ELF-1 (cell line): ENCODE measurements at regions not wholly inside any gene's neighbourhood (a gene's known extent, or its start where the extent isn't known, plus 50 kb on each side); places are given as distances from the start of the nearest gene placed in this dataset.

Source experiments
- DNase-seq: peaks from one replicate; pipeline ENCODE4 v3.0.0-alpha.2; 2016; ENCODE audit warnings: low read depth, low spot score

DNA sequence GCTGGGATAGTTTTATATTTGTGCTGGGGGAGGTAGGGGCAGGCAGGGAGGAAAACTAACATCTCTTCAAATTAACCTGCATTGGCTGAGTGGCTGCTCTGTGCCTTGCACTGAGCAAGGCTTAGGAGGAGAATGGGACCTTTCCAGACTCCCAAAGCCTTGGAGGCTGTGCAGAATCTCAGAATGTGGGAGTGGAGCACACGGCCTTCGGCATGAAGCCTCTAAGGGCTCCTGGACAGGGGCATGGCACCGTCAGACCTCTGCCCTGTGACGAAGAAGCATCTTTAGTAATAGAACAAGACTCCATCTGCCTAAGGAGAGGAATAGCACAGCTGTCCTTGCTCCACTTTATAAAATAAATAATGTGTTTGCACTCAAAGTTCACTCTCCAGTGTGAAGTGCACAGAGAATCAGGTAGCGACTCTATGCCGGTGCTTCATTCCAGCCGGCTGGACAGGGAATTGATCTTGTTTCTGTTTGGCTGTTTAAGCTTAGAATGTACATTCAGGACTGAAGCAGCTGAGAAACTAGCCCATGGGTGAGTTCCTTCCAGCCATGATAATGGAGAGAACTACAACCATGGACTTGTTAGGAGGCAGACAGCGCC, 228.5 kb upstream of the ADAMTS9 start:
- DNase-seq: peak; percentile 32

DNA sequence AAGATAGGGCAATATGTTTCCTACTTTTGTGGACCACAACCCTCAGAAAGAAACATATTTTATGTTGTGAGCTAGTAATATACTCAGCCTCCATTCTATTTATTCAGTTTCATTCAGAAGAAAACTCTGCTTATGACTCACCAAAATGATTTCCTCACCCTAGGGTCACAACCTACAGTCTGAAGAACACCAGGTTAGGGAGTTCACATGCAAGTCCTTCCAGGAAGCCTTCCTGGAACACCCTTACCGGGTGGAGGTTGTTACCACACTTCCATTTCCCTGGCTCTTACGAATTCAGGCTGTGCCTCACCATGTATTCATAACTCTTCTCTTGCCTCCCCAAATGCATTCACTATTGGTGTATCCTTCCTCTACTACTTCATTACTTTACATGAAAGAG, 228.0 kb upstream of the ADAMTS9 start:
- no peak for DNase-seq

DNA sequence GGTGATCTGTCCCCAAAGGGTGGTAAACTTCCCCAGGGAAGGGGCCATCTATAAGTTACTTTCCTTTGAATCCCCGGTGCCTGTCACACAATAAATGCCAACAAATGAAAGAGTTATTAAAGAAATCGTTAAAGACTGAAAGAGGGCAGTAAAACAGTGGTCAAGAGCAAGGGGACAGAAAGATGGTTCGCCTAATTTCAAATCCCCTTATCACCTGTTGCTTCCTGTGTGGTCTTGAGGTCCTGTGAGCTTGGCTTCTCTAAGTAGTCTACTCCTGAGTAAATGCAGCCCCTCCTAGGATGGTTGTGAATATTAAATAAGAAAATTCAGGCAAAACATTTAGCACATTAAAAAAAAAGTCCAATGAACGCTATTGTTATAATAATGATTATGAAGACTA, 225.7 kb upstream of the ADAMTS9 start:
- DNase-seq: no peak

DNA sequence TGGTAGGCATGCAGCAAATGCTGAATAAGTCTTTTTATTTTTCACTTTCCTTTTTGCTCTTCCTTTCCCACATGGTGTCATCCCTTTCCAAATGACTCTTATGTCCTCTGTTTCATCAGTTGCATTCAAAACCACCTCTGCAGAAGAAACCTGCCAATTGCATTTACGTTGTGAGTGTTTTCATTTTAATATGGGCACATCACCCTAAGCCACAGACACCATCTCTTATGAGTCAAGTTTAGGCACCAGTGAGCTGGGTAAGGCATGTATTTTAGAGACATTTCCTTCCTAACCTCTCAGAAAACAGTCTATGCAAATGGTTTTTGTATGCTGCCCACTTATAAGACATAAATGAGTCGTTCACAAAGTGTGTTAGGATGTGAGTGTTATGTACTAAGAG, 223.3 kb upstream of the ADAMTS9 start:
- DNase-seq: no peak

DNA sequence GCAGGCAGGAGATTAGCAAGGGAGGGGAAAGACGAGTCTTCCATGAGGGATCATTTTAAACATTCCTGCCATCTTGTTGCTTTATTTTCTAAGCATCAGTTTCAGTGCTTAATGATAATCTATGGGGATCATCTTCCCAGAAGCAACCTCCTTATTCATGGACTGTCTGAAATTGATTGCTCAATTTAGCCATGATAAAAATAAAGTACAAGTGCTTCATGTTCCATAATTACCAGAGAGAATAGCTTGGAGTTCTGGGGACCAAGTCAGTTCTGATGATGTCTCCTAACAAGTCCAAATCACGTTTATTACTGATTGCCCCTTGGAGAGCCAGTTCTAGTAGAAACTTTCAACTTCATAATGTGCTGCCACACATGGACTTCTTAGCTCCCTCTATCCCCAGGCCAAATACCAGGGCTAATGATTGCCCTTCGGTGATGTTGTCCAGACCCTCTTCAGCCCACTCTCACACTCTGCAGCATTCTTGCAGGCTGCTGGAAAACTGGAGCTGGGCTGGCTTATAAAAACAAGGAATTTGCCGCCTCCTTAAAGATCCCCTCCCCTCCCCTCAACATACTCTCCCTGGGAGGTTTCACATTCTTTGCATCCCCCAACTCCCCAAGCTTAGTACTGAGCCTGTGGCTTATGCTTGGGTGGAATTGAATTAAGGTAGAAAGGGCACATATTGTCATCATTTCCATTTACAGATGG, 222.1 kb upstream of the ADAMTS9 start:
- peak; percentile 97 for DNase-seq

DNA sequence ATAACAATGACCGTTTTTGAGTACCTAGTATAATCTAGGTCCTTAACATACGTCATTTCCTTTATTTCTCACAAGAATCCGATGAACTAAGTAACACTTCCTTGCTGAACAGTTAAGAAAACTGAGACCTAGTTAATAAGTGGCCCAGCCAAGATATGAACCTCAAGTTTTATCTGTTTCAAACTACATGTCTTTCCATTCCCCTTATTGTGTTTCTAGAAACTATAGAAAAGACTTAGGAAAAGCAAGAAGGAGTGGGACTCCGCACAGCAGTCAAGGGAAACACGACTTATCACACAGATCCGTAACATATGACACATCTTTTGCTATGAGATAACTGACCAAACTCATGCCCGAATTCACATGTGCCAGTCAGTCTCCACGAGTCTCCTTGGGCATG, 221.2 kb upstream of the ADAMTS9 start:
- no peak for DNase-seq

DNA sequence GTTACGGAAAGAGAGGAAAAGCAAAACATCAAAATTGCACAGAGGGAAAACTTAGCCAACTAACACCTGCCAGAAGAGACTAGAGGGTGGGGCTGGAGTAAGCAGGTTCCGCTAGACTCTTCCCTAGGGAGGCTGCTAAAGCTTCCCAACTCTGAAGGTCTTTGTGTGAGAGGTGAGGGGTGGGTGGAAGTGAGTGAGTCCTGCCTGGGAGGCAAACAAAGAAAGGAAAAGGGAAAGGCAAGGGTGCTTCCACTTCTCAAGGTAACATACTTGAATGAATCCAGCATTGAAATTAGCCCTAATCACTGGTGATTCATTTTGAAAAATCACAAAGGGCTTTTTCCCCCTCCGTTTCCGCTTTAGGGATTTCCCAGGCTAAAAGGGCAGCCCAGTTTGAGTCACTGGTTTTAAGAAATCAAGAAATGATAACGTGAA, 220.5 kb upstream of the ADAMTS9 start:
- peak; percentile 37 for DNase-seq

DNA sequence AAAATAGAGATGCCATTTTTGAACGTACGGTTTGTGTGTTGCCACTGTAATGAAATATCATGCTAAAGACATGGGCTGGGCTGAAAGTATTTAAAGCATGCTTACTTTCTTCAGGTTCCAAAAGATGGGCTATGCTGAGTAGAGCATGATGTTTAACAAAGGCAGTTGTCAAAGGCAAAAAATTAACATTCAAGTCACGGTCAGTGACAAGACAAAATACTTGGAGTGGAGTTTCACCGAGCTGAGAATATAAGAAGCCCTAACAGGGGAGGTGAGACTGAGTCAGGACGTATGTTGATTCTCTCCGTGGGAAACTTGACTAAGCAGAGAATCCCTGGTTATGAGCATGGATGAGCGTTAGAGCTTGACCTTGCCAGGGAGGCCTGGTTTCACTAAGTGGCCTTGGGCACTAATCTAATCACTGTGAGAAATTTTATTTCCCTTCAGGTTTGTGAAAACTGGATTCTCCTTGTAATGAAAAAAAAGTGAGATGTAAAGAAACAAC, 218.2 kb upstream of the ADAMTS9 start:
- no peak for DNase-seq

DNA sequence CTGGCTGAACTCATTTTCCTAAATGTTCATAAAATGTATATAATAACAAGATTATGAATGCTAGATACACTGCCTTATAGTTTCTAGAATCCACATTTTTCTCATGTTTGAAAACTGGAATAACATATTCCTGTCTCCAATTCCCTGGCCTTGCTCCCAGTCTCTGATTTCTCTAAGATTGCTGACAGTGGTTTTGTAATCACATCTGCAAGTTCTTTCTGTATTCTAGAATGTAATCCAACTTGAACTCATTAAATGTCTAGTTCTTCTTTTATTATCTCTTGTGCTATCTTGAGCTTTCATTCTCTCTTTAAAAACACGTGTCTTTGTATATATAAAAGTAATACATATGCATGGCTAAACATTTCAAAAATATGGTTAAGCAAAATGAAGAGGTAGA, 215.2 kb upstream of the ADAMTS9 start:
- no peak for DNase-seq

DNA sequence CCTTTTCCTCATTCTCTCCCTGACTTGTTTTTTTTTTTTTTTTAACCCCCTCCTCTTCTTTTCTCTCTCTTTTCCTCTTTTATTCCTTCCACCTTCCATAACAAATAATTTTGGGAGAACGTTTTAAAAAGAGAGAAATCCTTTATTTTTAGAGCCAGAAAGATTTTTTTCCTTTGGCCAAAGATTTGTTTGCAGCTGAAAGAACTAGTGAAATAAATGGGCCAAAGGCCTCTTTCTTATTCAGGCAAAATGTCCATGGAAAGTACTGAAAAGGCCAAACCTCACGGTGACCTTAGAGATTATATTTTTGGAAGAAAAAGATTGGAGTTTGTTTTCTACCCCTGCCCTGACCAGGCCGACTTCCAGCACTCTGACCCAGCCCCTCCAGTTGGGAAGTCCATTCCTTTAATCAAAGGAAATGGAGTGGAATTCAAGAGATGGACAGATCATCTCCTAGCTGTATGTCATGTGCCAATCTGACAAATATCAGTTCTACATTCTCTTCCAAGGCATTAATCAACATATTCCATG, 214.3 kb upstream of the ADAMTS9 start:
- DNase-seq: no peak

DNA sequence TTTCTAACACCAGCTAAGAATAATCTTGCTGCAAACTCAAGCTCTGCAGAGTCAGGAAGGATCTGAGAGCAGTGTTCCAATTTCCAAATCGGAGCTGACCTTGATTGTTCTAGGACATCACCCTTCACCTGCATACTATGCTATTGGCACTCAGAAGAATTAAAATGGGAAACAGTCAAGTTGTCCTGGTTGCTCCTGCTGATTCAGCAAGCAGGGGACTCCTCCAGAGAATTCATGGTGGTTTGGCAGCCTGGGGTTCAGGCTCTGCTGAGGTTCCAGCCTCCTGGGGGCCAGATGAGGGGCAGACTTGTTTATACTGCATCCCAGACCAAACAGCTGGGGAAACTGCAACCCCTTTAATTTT, 213.7 kb upstream of the ADAMTS9 start:
- no peak for DNase-seq

DNA sequence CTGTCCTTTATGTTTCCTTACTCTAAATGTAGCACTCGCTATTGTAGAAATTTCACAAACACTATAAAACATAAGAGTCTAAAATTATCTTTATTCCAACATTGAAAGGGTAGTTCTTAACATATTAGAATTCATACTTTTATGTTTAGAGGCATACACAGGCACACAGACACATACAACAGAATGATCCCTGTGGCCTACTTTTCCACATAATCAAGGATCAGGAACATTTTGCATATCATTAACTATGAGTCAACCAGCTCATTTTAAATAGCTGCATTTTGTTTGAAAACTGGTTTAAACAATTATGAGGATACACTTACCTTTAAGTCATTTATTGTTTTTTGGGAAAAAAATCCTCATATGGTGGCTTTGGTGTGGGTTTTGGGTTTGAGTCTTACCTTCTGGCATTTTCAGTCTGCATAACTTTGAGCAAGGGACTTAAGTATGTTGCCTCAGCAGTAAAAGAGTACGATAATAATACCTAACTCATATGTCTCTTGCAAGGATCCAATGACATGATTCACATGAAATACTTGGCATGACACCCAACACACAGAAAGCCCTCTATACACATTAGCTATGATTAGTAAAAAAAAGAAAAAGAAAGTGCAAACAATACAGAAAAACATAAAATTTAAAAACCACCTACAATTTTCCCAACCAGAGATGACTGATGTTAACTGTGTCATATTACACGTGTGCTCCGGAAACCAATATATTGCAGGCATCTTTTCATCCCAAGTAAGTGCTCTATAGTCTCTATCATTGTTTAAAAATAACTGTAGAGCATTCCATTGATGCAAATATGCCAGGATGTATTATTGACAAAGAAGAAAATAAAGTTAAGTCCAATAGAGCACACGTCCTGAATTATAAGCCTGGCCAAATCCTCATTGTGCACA, 213.1 kb upstream of the ADAMTS9 start:
- no peak for DNase-seq

DNA sequence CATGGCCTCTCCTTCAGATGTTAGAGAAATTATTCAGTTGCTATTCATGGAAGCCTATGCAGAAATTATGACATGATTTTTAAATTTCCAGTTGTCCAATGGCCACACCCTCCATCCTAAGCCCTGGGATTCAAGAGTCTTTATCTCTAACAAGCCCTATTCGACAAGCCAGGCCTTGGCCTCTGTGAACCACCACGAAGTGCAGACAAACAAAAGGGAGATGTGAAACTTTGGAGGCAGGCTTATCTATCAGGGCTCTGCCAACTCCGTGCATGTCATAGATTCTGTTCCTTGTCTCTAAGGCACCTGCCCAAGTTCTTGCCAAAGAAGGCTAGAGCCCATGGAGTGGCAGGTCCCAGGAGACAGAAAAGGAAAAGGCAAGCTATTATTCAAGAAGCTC, 212.4 kb upstream of the ADAMTS9 start:
- no peak for DNase-seq

DNA sequence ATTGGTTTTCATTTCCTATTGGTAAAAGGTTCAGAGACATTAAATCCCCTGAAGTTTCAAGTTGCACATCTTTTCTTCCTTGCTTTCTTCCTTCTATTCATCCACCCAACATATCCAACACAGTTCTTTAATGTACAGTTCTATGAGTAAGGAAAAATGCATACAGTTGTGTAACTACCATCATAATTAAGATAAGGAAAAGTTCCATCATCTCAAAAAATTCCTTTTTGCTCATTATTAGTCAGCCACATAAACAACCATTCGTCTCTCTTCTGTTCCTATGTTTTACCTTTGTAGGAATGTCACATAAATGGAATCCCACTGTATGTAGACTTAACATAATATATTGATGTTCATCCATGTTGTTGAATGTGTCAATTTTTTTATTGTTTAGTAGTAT, 211.1 kb upstream of the ADAMTS9 start:
- DNase-seq: no peak

DNA sequence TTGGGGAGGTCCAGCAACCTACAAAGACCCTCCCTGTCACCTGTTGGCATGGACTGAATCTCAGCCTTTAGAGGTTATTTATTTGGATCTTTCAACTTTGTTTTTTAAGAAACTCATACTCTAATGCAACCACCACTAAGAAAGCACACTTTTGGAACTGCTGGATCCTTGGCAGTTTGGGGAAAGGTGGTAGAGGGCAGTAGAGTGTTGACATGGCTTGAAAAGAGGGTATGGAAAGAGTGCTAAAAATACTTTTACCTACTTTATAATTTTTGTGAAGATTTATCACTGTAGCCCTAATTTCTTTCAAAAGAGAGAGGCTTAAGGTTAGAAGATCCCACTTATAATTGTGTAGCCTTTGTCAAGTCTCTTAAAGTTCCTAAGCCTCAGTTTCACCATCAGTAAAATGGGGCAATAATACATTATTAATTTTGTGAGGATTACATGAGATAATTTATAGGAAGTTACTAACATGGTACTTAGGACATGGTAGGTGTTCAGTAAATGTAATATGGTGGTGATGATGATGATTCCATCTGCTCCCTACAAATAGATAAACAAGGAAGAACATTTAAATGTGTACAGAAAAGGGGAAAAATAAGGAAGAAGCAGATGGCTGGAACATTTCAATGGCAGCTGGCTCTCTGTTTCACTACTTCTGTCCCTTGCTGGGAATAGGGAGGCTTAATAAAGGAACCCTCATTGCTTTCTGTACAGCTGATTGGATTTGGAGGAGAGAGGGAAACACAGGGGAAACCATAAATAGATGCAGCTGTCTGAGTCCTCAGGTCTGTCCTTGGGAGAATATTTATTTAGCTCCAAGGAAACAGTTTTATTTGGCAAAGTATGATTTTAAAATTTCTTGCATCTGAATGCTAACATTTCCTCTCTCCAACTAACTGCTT, 208.4 kb upstream of the ADAMTS9 start:
- no peak for DNase-seq

DNA sequence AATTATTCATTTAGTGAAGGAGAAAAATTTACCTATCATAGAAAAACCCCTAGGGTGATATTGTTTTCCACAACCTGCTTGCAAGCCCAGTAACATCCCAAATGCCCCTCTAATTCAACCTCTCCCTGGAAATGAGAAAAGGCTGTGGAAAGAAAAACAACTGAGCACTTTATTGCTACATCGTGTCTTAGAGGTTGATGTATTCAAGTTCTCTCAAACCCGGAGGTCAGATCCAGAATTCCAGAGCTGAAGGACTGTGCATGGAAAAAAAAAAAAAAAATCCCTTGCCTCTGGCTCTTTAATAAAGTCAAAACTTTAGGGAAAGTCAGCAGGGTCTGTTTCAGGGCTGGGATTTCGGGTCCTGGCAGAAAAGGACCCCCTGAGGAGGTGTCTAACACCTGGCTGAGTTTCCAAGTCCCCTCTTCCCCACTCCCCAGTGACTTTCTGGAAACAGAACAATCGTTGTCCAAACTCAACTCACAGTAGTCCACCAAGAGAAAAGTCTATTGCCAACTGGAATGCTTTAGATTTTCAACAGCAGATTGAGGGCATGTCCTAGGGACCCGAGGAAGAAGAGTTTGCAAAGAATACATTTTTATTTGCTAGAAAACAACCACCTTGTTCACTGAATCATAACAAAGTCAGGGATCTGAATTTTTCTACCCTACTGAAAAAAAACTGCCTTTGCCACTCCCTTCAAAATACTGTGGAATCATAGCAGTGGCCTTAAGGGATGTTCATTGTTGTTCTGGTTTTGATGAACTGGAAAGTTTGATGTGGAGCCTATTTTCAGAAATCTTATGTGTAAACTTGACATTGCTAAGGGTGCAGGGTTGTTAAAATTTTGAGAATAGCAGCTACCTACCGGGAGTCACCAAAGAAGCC, 207.5 kb upstream of the ADAMTS9 start:
- no peak for DNase-seq

DNA sequence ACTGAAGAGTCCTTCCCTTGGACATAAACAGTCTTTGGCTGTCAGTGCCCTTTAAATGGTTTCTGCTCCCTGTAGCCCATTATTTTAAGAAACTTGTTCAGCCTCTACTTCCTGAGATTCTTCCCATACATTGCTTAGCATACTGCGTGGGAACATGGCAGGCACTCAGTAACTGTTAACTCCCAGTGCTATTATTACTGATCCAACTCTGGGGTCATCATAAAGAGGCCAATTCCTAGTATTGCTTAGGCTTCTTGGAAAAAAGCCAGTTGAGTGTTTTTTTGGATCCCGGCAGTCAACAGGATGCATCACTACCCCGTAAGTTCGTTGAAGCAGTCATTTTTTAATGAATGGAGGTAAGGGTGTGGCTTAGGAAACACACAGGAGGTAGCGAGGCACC, 206.2 kb upstream of the ADAMTS9 start:
- no peak for DNase-seq

DNA sequence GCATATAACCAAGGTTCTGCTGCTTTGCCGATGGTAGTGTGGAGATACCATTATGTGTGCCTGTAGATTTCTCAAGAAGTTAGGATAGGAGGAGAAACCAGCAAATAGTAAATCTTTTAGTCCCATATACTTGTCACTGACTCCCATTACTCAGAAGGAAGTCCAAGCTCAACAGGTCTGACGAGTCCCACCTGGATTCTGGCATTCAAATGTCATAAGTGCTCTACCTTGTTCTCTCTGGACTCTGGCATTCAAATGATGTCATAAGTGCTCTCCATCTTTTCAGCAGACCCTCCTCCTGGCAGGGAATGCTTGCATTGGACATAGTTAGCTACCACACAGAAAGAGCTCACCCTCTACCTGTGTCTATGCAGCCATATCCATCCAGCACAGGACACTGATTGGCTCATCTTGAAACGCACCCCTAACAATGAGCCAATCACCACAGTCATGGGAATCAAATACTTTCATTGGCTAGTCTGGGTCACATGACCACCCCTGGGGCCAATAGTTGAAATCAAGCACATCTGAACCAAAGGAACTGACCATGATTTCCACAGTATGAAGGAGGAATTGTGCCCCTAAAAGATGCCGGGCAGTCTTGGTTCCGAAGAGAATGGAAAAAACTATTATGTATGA, 205.0 kb upstream of the ADAMTS9 start:
- no peak for DNase-seq

DNA sequence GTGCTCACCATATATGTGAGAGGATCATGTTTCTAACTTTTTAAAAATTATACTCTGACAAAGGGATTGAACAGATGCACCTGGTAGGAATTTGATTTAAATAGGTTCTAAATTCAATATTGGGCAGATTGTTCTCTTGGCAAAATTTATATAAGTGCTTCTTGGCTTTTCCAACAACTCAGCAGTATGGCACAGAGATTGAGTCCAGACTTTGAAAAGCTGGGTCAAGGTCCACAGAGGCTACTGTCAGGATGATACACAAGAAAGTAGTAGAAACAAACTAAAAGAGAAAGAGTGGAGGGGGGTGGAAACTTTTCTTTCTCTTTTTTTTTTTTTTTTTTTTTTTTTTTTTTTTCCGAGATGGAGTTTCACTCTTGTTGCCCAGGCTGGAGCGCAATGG, 203.2 kb upstream of the ADAMTS9 start:
- no peak for DNase-seq

DNA sequence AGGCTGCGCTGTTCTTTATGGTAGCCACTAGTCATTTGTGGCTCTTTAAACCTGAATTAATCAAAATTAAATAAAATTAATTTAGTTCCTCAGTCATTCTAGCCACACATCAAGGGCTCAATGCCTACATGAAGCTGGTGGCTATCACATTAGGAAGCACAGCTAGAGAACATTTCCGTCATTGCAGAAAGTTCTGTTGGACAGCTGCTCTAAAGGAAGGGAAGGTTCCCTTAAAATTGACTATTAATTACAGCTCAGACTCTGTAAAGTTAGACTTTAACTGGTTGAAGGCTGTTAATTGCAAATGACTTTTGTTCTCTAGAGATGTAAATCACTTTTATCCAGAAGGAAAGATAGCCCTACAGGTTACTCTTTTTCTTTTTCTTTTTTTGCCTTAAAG, 202.7 kb upstream of the ADAMTS9 start:
- DNase-seq: no peak
